ENCODE measurements at regions not wholly inside any gene's neighbourhood (a gene's known extent, or its start where the extent isn't known, plus 50 kb on each side); places are given as distances from the start of the nearest gene placed in this dataset.

- no peak for DNase-seq
Measured at GRCh38 chr13:48761256-48761655, 107.5 kb downstream of the CYSLTR2 start.

- DNase-seq = peak; percentile 29
Measured at GRCh38 chr13:48769107-48769704, 115.5 kb downstream of the CYSLTR2 start.

GRCh38 chr13:48770372-48770771, 116.6 kb downstream of the CYSLTR2 start:
- no peak for DNase-seq

GRCh38 chr13:48772908-48773307, 119.2 kb downstream of the CYSLTR2 start:
- no peak for DNase-seq

- no peak for DNase-seq
Measured at GRCh38 chr13:48773531-48774275, 120.0 kb downstream of the CYSLTR2 start.

GRCh38 chr13:48775285-48775684, 121.6 kb downstream of the CYSLTR2 start:
- DNase-seq = no peak

- DNase-seq = no peak
Measured at GRCh38 chr13:48775804-48776203, 122.1 kb downstream of the CYSLTR2 start.

GRCh38 chr13:48776401-48776800, 122.7 kb downstream of the CYSLTR2 start:
- DNase-seq = no peak

GRCh38 chr13:48778610-48779009, 124.9 kb downstream of the CYSLTR2 start:
- DNase-seq = no peak

GRCh38 chr13:48780713-48781341, 127.1 kb downstream of the CYSLTR2 start:
- DNase-seq = no peak

GRCh38 chr13:48782429-48782840, 128.7 kb downstream of the CYSLTR2 start:
- DNase-seq = no peak

GRCh38 chr13:48783181-48783630, 129.5 kb downstream of the CYSLTR2 start:
- no peak for DNase-seq

GRCh38 chr13:48783695-48784230, 130.0 kb downstream of the CYSLTR2 start:
- no peak for DNase-seq

GRCh38 chr13:48784916-48785548, 131.3 kb downstream of the CYSLTR2 start:
- no peak for DNase-seq

- DNase-seq = no peak
Measured at GRCh38 chr13:48790199-48790598, 136.5 kb downstream of the CYSLTR2 start.

- DNase-seq = no peak
Measured at GRCh38 chr13:48790966-48791365, 137.2 kb downstream of the CYSLTR2 start.

- DNase-seq = no peak
Measured at GRCh38 chr13:48797127-48797526, 143.4 kb downstream of the CYSLTR2 start.

GRCh38 chr13:48797761-48798160, 144.0 kb downstream of the CYSLTR2 start:
- DNase-seq = no peak

- DNase-seq = no peak
Measured at GRCh38 chr13:48798180-48798579, 144.5 kb downstream of the CYSLTR2 start.

- no peak for DNase-seq
Measured at GRCh38 chr13:48801255-48801654, 147.5 kb downstream of the CYSLTR2 start.

- no peak for DNase-seq
Measured at GRCh38 chr13:48804821-48805601, 151.3 kb downstream of the CYSLTR2 start.

GRCh38 chr13:48806522-48806921, 152.8 kb downstream of the CYSLTR2 start:
- no peak for DNase-seq

- no peak for DNase-seq
Measured at GRCh38 chr13:48808683-48809082, 155.0 kb downstream of the CYSLTR2 start.
